ENCODE measurements at regions not wholly inside any gene's neighbourhood (a gene's known extent, or its start where the extent isn't known, plus 50 kb on each side); places are given as distances from the start of the nearest gene placed in this dataset.

DNA sequence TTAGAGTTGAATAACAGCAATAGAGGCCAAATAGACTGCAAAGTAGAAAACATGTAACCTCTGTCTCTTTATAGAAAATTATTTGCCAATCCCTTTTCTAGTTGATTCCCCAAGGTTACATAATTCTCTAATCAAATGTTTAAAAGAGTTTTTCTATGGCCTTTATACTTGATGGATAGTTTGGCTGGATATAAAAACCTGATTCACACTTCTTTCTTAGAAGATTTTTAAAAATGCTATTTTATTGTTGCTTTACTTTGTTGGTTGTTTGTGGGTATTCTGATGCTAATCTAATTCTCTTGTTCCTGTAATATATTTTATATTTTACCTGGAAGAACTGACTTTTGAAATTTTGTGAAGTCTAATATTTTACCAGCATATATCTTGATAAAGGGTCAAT, 331.1 kb upstream of the MTPN start:
- no peaks in the 10 kb centered on the region for H3K4me1 ChIP-seq (replicated peaks in 1 of 4; ENCODE audit: control insufficient read depth in 3 of 4, insufficient read depth in 4 of 4, low read length in 3 of 4)
- CTCF ChIA-PET (ENCODE audit: partially characterized antibody) = no interaction called here
- no peak overlapping the region for H2BK20ac ChIP-seq (ENCODE audit: low read length)
- H3K18ac ChIP-seq (ENCODE audit: extremely low read depth, low read length) = no peak overlapping the region
- H3K4me3 ChIP-seq (ENCODE audit: extremely low read depth in 1 of 4, insufficient read depth in 2 of 4, low read depth in 3 of 4, low read length in 4 of 4) = no peak overlapping the region
- H4K91ac ChIP-seq (replicated peaks; ENCODE audit: insufficient read length, low read length) = no peak overlapping the region
- no peak overlapping the region for H3K56ac ChIP-seq (replicated peaks; ENCODE audit: insufficient read length, low read depth, low read length)
- no peak overlapping the region for H3K4ac ChIP-seq (replicated peaks; ENCODE audit: insufficient read length, low read depth, low read length)
- no peak overlapping the region for H3K23ac ChIP-seq (ENCODE audit: insufficient read length)
- H3K9ac ChIP-seq (replicated peaks in 1 of 4; ENCODE audit: extremely low read depth in 1 of 4, low read depth in 3 of 4, low read length in 3 of 4) = no peak overlapping the region
- no peak overlapping the region for H3K4me2 ChIP-seq (ENCODE audit: insufficient read depth in 1 of 2, low read depth in 2 of 2, low read length in 2 of 2)
- no peak overlapping the region for H2AK5ac ChIP-seq (ENCODE audit: low read depth, low read length)
- H3K14ac ChIP-seq (ENCODE audit: insufficient read length) = no peak overlapping the region
- H2BK5ac ChIP-seq (ENCODE audit: low read depth, low read length) = no peak overlapping the region
- no peak overlapping the region for H2BK12ac ChIP-seq (ENCODE audit: low read depth, low read length)
- no peaks in the 10 kb centered on the region for H4K20me1 ChIP-seq (replicated peaks in 1 of 2; ENCODE audit: control insufficient read depth in 1 of 2, insufficient read depth in 2 of 2, low read length in 2 of 2)
- no peak overlapping the region for H3K27ac ChIP-seq (ENCODE audit: low read depth, low read length)
- no peak overlapping the region for H4K5ac ChIP-seq (ENCODE audit: insufficient read length, low read depth, low read length)
- no peaks in the 10 kb centered on the region for H3K79me1 ChIP-seq (ENCODE audit: low read depth, low read length)
- POLR2A ChIA-PET (ENCODE audit: partially characterized antibody) = no interaction called here
- H3K79me2 ChIP-seq (ENCODE audit: control insufficient read depth in 1 of 2, insufficient read depth in 2 of 2, low read length in 2 of 2) = no peaks in the 10 kb centered on the region
- H3K9me3 ChIP-seq (ENCODE audit: insufficient read depth in 2 of 2, low read depth in 1 of 2, low read length in 1 of 2) = no peaks in the 10 kb centered on the region; a peak in 1 of 4 replicates
- no peaks in the 10 kb centered on the region for H3K23me2 ChIP-seq (ENCODE audit: low read depth, low read length)
- H2AFZ ChIP-seq (ENCODE audit: low read length) = no peak overlapping the region
- DNase-seq (ENCODE audit: low read depth in 1 of 2, low spot score in 2 of 2) (no peak), FAIRE-seq (no peak)
- TF ChIP-seq TEAD4 (IDR thresholded peaks at IDR 0.05; ENCODE audit: low read depth, low read length) (no peak), TCF12 (IDR thresholded peaks at IDR 0.05; ENCODE audit: low read depth, low read length) (no peak), PHF8 (conservative IDR thresholded peaks at IDR 0.05; ENCODE audit: low read depth, low read length) (no peak), SIX5 (IDR thresholded peaks at IDR 0.05; ENCODE audit: low read depth, low read length) (no peak), CHD2 (IDR thresholded peaks at IDR 0.05; ENCODE audit: low read length) (no peak), RBBP5 (IDR thresholded peaks at IDR 0.05; ENCODE audit: borderline replicate concordance, low read depth, low read length) (no peak), CREB1 (IDR thresholded peaks at IDR 0.05) (no peak), SP1 (IDR thresholded peaks at IDR 0.05; ENCODE audit: low read depth, low read length) (no peak)
- H2BK15ac ChIP-seq (ENCODE audit: low read length) = no peak overlapping the region
- H2BK120ac ChIP-seq (replicated peaks; ENCODE audit: low read depth, low read length) = no peak overlapping the region
- H3K27me3 ChIP-seq (replicated peaks in 1 of 4; ENCODE audit: control insufficient read depth in 3 of 4, extremely low read depth in 1 of 4, insufficient read depth in 3 of 4, low read length in 3 of 4) = no peaks in the 10 kb centered on the region
- H3K36me3 ChIP-seq (ENCODE audit: control insufficient read depth in 2 of 4, insufficient read depth in 4 of 4, low read length in 3 of 4) = no peaks in the 10 kb centered on the region
- no peak overlapping the region for H4K8ac ChIP-seq (ENCODE audit: extremely low read depth, insufficient read depth, low read length)
